HG03469 (cell line): ENCODE measurements at regions not wholly inside any gene's neighbourhood (a gene's known extent, or its start where the extent isn't known, plus 50 kb on each side); places are given as distances from the start of the nearest gene placed in this dataset.
"Not testable (repeated sequence)": the region's sequence is repeated elsewhere in the genome, so short reads cannot be mapped to it uniquely, and the experiment has no call there.

ENCODE experiments used
- ATAC-seq: cut with Tn5 transposase; IDR thresholded peaks from one replicate; pipeline ENCODE4 v1.9.1; 2021; ENCODE audit warnings: mild to moderate bottlenecking, moderate library complexity, moderate number of reproducible peaks; ENCODE audit not compliant: unreplicated experiment

GRCh38 chr1:232327899-232328298, 302.0 kb downstream of the SIPA1L2 start:
- ATAC-seq, result no peak

DNA sequence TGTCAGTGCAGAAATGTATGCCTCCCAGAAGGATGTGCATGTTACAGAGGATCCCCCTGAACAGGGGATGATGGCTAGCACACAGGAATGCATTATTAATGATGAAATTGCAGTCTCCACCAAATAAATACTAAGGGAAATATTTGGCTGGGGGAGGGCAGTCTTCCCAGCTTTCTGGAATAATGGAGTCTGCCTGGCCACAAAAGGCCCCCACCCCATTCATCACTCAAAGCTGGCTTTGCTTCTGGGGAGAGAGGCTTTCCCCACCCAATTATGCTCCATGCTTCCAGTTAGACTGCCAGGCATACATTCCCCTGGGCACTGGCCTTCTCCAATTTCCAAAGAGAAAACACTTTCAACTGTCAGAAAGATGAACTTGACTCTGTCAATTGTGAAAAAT, 302.7 kb downstream of the SIPA1L2 start:
- no peak for ATAC-seq

GRCh38 chr1:232322162-232322734, 307.7 kb downstream of the SIPA1L2 start:
- no peak for ATAC-seq

DNA sequence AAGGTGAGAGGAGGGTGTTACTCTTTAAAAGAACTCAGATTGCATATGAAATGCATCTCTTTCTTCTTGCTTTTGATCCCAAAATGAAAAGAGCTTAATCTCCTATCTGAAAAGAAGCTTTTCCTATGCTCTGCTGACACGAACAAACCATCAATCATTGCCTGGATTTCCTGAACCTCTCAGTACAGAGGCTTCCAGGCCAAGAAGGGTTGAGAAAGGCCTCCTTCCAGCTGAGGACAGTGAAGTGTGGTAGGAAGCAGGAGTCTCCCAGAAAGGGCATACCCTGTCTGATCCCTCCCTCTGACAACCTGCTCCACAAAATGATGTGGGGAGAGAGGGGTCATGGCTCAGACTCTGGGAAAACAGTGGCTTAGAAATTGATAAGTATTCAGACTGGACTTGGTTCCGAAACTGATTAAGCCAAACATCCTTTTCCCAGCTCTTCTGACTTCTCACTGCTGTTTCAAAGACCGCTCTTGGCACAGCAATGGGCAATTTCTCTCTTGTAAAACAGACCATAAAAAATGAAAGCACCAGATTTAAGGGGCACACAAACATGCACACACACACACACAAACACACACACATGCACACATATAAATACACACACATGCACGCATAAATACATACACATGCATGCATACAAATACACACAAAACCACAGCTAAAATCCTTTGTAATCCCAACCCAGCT, 310.3 kb downstream of the SIPA1L2 start:
- no peak for ATAC-seq

DNA sequence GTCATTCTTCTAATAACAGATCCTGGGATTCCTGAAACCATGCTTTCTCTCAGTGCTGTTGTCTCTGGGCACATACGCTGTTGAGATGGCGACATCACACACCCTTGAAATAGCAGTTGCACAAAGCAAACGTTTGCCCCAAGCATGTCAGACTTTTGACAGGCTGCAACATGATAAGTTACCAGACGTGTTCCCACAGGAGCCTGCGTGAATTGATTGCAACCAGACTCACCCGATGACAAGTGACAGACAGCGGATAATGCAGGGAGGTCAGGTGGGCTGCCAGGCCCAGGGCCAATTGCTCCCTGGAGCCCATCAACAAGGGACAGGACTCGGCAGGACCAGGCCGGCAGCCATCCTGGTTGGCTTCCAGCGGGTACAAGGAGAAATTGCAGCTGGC, 310.9 kb downstream of the SIPA1L2 start:
- no peak for ATAC-seq

DNA sequence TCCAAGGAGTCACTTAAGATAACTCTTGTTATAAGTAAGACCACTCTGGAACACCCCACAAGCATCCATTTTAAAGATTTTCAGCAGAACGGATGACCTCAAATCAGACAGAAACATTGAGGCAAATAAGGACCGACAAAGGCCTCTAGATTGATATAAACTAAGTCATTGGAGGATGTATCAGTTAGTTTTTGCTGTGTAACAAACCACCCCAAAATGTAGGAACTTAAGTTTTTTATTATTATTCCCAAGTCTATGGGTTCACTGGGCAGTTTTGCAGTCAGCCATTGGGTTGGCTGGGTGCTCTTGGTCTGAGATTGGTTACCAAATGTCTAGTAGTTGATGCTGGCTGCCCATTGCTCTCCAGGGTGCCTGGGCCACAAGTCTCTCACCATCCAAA, 311.8 kb downstream of the SIPA1L2 start:
- no peak for ATAC-seq

GRCh38 chr1:232317350-232317749, 312.6 kb downstream of the SIPA1L2 start:
- ATAC-seq, result no peak

GRCh38 chr1:232316864-232317263, 313.1 kb downstream of the SIPA1L2 start:
- ATAC-seq, result no peak

GRCh38 chr1:232313876-232314275, 316.1 kb downstream of the SIPA1L2 start:
- ATAC-seq, result not testable (repeated sequence)

GRCh38 chr1:232310541-232310940, 319.4 kb downstream of the SIPA1L2 start:
- no peak for ATAC-seq

DNA sequence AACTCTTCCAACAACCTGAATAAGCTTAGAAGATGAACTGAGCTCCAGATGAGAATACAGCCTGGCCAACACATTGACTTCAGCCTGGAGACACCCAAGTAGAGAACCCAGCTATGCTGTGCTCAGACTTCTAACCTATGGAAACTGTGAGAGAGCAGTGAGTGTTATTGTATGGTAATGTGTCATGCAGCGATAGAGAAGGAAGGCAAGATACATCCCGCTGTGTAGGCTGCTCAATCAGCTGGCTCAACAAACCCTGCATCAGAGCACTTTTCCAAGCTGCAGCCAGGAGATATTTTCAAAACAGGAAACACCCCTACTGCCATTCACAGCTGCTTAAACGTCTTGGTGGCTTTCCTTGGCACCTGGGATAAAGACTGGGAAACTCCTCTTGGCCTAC, 321.3 kb downstream of the SIPA1L2 start:
- no peak for ATAC-seq

DNA sequence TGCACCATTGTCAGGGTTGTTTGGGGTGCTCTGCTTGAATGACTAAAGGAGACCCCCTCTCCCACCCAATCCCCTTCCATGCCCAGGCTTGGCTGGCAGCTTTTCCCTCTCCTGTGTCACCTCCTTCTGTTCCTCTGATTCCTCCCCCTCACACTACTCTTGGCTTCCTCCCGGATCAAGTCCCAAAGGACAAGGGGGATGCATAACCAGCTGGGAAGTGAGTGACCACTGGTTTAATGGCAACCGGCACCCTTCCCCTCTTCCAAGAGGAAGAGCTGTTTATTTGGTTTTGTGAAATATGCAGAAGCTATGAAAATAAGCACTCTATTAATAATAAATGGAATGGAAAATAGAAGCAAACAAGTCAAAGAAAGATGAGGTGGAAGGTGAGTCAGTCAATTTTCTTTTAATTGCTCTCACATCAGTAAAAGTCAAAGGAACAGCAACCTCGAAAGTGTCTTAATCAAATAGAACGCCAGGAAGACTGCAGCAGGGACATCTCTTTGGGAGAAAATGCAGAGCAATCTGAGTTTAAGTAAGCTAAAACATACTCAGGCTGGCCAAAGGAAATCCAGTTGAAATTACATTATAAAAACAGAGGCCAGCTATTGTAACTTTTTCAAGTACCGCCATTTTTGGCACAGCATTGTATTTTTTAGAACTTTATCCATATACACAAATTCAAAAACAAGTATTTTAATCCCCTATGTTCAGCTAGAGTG, 322.5 kb downstream of the SIPA1L2 start:
- ATAC-seq, result no peak

DNA sequence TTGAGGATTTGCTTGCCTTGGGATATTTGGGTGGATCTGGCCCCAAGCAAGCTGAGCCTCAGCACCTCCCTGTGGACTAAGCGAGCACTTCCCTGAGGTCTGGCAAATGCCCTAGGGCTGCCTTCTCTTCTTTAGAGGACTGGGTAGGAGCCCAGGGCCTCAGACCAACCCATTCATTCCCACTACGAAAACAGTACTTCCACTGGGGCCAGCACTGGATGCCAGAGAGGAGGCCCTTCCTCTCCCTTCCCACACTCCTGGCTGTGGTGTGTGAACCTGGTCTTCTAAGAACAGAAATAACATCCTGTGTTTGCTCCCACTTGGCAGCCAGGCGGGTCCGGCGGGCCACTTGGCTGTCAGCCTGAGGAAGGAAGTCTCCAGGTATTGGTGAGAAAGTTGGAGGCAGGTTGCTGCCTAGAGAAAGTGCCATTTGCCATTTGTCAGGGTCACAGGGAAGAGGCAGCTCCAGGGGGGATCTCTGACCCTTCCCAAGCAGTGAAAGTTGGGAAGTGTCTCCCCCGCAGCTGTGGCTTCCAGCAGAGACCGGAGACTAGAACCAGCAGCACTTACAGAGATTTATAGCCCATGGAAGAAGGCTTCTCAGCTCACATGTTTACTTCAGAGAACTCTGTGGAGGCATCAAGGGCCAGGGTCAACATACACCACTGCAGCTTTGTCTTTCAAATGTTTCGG, 323.5 kb downstream of the SIPA1L2 start:
- no peak for ATAC-seq

DNA sequence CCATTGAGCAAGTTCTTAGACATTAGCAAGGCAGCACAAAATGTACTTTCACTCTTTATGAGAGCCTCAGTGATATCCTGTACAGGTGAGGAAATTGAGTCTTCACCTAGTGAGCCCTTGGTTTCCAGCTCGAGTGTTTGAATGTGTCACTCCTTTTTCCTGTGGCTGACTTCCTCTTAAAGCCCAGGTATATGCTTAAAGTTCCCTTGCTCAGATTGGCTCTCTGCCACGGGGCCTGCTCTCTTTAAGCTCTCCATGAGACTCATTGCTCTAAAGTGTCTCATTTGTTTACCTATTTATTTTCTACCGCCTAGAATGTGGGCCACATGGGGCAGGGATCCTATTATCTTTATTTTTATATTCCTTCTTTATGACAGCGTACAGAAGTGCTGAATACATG, 324.9 kb downstream of the SIPA1L2 start:
- no peak for ATAC-seq

- no peak for ATAC-seq
Measured at GRCh38 chr1:232303222-232303620, 326.7 kb downstream of the SIPA1L2 start.

DNA sequence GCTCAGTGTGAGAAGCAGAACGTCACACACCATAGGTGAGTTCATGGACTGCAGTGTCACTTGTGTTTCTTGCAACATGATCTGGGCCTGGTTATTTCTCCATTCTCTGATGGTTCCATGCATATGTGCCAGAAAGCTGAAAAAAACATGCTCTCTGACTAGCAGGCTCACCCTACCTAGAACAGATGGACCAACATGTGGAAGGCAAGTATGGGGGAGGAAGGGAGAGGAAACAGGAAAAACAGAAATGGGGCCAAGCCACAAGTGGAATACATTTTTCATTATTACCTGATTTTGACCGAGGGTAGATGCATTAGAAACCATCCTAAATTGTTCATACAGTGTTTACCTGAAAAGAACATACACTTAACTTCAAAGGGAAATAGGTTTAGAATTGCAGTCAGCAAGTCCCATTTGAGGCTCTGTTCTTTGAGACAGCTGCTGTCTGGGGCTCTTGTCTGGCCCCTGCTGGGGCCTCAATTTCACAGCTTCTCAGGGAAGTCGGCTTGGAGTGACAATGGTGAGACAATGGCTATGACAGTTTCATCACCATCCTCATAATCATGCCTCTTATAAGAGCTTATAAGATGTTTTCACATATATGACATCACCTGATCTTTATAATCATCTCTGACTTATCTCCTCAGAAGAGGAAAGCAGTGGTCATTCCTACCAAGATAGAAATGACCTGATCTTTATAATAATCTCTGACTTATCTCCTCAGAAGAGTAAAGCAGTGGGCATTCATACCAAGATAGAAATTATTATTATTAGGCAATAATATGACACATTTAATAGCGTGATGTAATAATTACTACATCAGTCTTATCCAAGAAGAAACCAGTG, 327.3 kb downstream of the SIPA1L2 start:
- ATAC-seq, result no peak

- no peak for ATAC-seq
Measured at GRCh38 chr1:232301246-232301645, 328.7 kb downstream of the SIPA1L2 start.

- no peak for ATAC-seq
Measured at GRCh38 chr1:232300466-232300865, 329.5 kb downstream of the SIPA1L2 start.

DNA sequence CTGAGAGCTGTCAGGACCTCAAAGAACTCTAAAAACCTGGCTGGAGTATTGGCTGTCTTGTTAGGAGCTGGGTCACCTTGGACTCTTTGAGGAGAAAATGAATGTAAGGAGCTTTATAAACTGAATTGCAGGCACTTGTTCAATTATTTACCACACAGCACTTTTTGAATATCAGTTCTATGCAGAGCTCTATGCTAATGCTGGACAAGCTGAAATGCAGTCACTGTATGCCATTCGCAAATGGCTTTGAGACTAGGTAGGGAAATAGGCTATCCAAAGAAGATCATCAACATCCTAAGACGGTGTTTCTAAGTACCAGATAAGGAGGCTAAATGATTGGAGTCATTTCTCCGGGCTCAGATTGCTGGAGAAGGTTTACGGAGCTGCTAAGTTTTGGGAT, 333.5 kb downstream of the SIPA1L2 start:
- no peak for ATAC-seq

DNA sequence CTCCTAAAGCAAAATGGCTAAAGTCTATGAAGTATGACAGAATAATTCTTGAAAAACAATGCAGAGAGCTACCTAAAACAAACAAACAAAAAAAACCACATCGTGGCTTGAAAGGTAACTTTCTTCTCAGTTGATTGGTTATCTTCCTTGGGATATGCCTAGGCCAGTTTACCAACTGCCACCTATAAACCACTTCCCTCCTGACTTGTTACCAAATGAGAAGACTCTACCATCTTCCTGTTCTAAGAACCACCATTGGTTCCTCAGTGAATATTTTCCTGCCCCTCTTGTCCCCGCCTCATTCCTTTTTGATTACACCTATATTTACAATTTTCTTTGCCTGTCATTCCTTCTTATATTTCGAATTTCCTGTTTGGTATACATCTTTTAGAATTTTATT, 336.6 kb downstream of the SIPA1L2 start:
- ATAC-seq, result no peak

DNA sequence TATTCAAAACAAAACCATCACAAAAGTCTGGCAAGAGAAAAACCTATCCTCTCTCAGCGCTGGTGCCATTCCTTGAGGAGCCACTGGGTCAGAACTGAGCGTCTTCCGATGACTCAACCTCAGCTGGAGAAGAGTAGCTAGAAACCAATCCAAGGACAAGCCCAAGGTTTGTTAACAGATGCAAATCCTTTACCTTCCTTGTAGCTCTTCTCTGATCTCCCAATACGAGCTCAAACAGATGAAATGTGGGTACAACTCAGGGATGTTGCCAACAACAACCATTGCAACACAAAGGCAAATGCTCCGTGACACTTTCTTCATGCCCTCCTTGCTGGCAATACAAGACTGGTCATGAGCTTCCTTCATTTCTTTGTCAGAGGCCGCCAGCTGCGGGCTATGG, 337.1 kb downstream of the SIPA1L2 start:
- no peak for ATAC-seq
